Activated gamma-delta T cell treated with Interleukin-2 at 50 U/mL for 16 hours (primary cell): ENCODE measurements at regions not wholly inside any gene's neighbourhood (a gene's known extent, or its start where the extent isn't known, plus 50 kb on each side); places are given as distances from the start of the nearest gene placed in this dataset.

ENCODE experiments used
- DNase-seq: peaks from one replicate; pipeline ENCODE4 v3.0.0-alpha.2; 2020

DNA sequence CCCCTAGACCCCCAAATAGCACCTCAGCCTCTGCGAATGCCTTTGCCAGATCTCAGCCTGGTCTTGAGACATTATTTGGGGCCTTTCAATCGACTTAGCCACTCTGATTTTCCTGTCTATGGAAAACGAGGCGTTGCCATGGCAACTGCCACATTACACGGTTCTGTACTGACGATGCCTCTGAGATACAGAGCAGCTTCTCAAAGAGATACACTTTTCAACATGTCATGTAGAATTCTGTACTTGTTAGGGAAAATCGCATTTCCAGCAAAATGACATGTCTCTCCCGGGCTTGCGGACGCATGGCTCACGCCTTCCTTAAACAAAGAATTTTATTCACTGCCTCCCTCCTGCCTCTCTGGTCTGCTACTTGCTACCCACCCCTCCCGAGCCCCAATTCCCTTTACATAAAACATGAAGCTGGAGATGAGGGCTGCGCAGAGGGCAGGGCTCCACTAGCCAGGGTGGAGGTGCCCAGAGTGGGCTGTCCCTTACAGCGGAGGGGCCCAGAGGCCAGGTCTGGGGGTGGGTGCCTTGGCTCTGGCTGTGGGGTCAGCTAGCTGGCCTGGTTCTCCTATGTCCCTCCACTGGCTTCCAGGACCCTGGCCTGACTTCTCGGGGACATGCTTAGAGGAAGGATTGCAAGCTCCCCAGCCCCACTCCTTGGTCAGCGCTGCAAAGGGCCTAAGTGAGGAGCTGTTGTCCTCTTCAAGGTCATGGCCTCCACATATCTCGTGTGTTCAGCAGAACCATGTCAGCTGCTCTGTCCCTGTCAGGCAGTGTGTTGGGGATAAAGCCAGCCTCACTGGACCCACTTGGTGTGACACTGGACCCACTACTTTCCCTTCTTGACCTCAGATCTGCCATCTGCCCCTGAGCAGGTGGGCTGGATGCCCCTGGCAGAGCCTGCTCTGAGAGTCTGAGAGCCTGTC, 342.5 kb downstream of the RPS24 start:
- DNase-seq, result no peak

DNA sequence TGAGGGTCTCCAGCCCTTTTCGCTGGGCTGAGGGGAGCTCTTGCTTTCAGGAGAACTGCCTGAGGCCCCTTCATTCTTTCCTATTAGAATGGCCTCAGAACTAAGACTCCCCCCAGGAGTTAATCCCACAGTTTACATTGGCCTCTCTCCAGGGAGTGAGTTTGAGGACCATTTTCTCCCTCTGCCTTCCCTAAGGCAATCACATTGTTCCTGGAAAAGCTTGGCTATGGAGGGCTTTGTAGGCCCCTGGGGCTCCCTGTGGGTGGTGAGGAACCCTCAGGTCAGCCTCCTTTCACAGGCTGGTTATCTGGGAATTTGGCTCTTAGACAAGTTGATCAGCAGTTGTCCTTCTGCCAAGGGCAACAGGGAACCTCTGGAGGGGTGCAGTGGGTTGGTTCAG, 343.7 kb downstream of the RPS24 start:
- no peak for DNase-seq

DNA sequence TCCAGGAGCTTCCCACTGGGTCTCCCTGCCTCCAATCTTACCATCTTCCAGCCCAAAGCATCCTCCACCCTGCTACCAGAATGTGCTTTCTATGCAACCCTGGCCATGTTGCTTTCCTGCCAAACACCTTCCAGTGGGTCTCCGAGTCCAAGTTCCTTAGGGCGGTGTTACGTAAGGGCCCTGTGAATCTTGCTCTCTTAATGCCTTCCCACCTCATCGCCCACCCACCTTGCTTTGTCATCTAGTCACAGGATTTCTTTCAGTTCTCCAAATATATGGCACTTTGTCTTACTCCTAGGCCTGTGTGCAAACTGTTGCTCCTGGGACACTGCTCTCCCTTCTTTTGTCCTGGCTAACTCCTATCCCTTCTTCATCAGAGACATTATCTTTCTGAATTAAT, 344.5 kb downstream of the RPS24 start:
- DNase-seq, result no peak

GRCh38 chr10:78381107-78381506, 347.4 kb downstream of the RPS24 start:
- DNase-seq, result no peak

DNA sequence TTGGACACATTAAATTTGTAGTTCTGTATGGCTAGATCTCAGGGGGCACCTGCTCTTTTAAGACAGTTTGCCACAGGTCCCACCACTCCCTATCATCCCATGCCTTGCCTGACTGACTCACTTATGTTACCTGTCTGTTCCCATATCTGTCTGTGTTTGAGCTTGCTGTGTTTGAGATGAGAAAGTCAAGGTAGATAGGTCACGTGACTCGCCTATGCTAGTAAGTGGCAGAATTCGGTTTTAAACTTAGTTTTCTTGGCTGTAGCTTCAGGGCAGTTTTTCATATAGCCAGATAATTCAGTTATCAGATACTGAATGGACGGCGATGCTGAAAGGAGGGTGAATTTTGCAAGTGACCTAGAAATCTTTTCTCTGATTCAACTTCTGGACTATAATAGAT, 348.4 kb downstream of the RPS24 start:
- DNase-seq, result no peak

- DNase-seq, result no peak
These were observed 349.1 kb downstream of the RPS24 start for GRCh38 chr10:78382772-78383171.

DNA sequence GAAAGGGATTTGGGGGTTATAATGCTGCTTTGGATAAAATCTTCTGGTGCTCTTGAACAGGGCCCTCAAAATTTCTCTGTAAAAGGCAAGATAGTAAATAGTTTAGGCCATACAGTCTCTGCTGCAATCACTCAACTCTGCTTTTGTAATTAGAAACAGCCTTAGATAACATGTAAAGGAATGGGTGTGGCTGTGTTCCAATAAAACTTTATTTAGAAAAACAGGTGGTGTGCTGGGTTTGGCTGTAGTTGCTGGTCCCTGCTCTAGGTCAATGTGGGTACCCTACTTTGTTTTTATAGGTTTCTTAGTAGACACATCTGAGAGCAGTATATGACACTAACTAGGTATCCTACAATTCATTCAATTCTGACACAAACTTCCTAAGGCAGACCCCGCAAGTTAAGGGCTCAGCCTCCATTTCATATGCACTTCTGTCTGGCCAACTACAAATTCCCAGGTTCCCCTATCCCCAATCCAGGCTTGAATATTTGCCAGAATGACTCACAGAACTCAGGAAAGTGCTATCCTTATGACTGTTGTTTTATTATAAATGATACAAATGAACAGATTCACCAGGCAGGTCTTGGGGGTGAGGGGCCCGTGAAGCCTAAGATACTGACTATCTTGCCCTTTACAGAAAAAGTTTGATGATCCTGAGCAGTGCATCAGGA, 349.9 kb downstream of the RPS24 start:
- no peak for DNase-seq

DNA sequence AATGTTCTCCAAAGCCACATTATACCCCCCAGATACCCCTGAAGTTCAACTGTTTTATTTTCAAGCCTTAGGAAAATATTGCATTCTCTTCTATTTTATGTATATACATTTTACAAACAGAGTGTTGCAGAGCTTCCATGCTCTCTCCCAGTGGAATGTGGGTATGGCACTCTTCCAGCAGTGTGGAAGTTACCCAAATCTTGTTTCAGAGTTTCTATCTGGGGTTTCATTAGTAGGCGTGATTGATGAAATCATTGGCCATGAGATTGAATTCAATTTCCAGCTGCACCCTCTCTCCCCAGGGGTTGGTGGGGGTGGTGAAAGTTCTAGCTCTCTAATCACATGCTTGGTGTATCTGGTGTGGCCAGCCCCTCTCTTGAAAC, 350.4 kb downstream of the RPS24 start:
- no peak for DNase-seq

DNA sequence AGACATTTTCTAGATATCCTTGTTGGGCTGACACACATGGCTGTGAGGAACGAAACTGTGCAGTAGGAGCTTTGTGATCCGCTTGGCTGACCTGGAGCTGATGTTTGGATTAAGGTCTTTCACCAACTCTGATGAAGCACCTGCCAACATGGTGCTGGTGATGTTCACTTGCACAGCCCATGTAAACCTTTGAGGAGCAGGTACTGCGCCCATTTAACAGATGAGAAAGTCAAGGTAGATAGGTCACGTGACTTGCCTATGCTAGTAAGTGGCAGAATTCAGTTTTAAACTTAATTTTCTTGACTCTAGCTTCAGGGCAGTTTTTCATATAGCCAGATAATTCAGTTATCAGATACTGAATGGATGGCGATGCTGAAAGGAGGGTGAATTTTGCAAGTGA, 351.9 kb downstream of the RPS24 start:
- no peak for DNase-seq

DNA sequence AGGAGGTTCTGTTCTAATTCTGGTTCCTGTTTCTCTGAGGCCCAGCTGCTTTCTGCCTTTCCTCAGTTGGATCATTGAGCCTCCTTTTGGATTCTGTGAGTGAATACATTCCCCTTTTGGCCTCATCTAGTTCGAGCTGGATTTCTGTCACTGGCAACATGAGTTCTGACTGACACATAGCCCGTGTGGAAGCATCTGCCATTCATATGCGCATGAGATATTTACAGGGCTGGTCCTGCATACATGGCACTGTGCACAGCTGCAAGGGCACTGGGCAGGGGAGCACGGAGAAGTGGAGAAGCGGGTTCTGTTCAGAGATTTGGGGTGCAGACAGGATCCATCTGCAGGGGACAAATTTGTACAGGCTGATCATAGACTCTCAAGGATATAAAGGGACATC, 352.8 kb downstream of the RPS24 start:
- no peak for DNase-seq

- DNase-seq, result no peak
These were observed 354.8 kb downstream of the RPS24 start for GRCh38 chr10:78388331-78389050.

DNA sequence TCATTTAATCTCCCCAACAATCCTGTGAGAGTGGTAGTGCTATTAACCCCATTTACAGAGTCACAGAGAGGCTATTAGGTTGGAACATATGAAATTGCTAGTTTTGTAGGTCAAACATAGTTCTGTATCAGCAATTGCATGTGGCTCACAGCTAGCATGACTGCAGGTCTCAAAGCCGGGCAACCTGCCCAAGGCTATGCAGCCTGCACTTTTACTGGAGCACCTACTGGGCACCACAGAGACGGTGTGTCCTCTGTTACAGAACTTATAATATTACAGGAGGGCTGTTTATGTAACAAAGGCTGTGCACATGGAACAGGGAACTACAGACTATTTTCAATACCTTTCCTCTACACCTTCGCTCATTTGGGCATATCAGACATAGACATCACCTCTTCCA, 355.8 kb downstream of the RPS24 start:
- DNase-seq, result no peak

DNA sequence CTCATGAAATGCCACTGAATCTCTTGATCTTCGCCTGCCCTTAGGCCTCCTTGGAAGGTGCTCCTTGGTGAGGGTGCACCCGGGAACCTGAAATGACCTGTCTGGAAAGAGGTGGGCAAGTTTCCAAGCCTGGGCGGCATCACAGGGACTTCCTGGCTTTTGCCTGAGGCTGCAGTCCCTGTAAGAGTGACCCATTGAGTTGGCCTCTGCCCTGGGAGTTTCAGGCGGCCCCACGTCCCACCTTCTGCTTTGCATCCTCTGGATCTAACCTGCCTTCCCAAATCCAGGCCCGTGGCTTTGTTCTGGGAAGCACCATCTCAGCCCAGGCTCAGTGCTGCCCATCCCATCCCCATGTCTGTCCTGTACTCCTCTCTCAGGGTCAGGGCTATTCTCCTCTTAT, 356.4 kb downstream of the RPS24 start:
- DNase-seq, result no peak

- no peak for DNase-seq
These were observed 357.2 kb downstream of the RPS24 start for GRCh38 chr10:78390817-78391216.

- DNase-seq, result no peak
These were observed 357.9 kb downstream of the RPS24 start for GRCh38 chr10:78391585-78391984.

DNA sequence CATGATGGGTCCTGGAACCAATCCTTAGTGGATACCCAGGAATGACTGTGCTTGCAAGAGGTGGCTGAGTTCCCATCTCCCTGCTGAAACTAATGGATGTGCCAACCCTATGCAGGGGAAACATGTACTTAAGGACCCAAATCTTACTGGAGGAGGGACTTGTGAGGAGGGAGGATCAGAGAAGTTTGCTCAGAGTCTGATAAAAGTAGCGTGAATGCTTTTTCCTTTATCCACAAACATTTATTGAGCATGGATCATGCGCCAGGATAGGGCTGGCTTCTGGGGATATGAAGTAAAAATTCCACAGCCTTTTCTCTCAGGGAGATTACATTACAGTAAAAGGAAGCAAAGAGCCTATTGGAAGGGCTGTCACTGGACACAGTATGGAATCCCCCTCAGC, 358.5 kb downstream of the RPS24 start:
- DNase-seq, result no peak

GRCh38 chr10:78393094-78393493, 359.4 kb downstream of the RPS24 start:
- no peak for DNase-seq

- no peak for DNase-seq
These were observed 360.4 kb downstream of the RPS24 start for GRCh38 chr10:78394047-78394446.

DNA sequence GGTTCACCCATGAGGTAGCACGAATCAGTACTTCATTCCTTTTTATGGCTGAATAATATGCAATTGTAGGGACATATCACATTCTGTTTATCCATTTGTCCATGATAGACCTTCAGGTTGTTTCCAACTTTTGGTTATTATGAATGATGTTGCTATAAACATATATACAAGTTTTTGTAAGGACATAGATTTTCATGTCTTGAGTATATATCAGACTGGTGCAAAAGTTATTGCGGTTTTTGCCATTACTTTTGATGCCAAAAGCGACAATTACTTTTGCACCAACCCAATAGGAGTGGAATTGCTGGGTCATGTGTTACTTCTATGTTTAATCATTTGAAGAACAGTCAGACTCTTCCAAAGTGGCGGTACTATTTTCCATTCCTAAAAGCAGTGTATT, 361.5 kb downstream of the RPS24 start:
- DNase-seq, result no peak

GRCh38 chr10:78396754-78397153, 363.1 kb downstream of the RPS24 start:
- DNase-seq, result no peak

GRCh38 chr10:78397786-78398185, 364.1 kb downstream of the RPS24 start:
- DNase-seq, result no peak

DNA sequence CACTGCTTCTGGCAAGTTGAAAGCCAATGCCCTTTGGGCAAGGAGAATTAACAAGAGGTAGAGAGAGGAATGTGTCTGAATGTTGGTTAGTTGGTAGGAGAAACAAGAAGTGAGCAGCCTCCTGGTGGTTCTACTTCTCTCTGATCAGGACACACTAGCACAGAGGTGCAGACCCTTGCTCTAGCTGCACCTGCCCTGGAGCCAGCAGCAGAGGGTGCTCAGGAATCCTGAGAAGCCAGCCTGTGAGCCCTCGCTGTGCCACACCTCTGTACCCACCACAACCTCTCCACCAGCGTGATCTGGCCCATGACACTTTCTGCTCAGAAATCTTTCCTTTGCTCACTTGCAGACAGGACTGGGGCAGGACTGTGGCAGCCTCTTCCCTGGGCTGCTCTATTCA, 364.7 kb downstream of the RPS24 start:
- no peak for DNase-seq

GRCh38 chr10:78401624-78402367, 368.1 kb downstream of the RPS24 start:
- DNase-seq, result no peak
